GM23338 (cell line): ENCODE measurements at regions not wholly inside any gene's neighbourhood (a gene's known extent, or its start where the extent isn't known, plus 50 kb on each side); places are given as distances from the start of the nearest gene placed in this dataset.

Experiments used
- CREB1 ChIP-seq: fragments of 250-450 bp; sonication (Bioruptor Pico); IDR thresholded peaks from 2 replicates; pipeline ENCODE4 v1.5.0; 2020; ENCODE audit warnings: low read depth, mild to moderate bottlenecking, moderate library complexity
- CTCF ChIP-seq, 2 experiments: fragments of 200-600 bp in 1 of 2; sonication (generic) in 1 of 2; conservative IDR thresholded peaks; 2 replicates each; pipeline versions ENCODE4 v1.5.1 to v1.6.1; 2016 to 2017; ENCODE audit warnings: antibody characterized with exemption in 2 of 2, low read depth in 2 of 2, mild to moderate bottlenecking in 2 of 2, moderate library complexity in 1 of 2
- ETS1 ChIP-seq: IDR thresholded peaks from 2 replicates; pipeline ENCODE4 v1.6.1; 2016; ENCODE audit warnings: antibody characterized with exemption
- EZH2 ChIP-seq: fragments of 200-600 bp; sonication (generic); IDR thresholded peaks from one replicate; pipeline ENCODE4 v1.8.0; 2017; ENCODE audit warnings: antibody characterized with exemption, mild to moderate bottlenecking, low read depth; ENCODE audit not compliant: unreplicated experiment
- EZH2phosphoT487 ChIP-seq: fragments of 200-600 bp; sonication (generic); IDR thresholded peaks from one replicate; pipeline ENCODE4 v1.8.1; 2018; ENCODE audit warnings: antibody characterized with exemption; ENCODE audit not compliant: unreplicated experiment
- JUNB ChIP-seq: IDR thresholded peaks from one replicate; pipeline ENCODE4 v1.6.1; 2016; ENCODE audit warnings: antibody characterized with exemption; ENCODE audit not compliant: unreplicated experiment
- POLR2AphosphoS5 ChIP-seq: IDR thresholded peaks from 2 replicates; pipeline ENCODE4 v1.6.1; 2016; ENCODE audit warnings: antibody characterized with exemption, low read depth
- REST ChIP-seq: IDR thresholded peaks from one replicate; pipeline ENCODE4 v1.6.1; 2018; ENCODE audit warnings: antibody characterized with exemption; ENCODE audit not compliant: unreplicated experiment
- STAT1 ChIP-seq: IDR thresholded peaks from one replicate; pipeline ENCODE4 v1.6.1; 2016; ENCODE audit warnings: antibody characterized with exemption; ENCODE audit not compliant: unreplicated experiment
- ZNF114 ChIP-seq: fragments of 250-450 bp; sonication (Bioruptor Pico); IDR thresholded peaks from 2 replicates; pipeline ENCODE4 v1.5.0; 2020; ENCODE audit warnings: mild to moderate bottlenecking, moderate library complexity
- ZNF331 ChIP-seq: fragments of 250-450 bp; sonication (Bioruptor Pico); IDR thresholded peaks from 2 replicates; pipeline ENCODE4 v1.5.0; 2020; ENCODE audit warnings: low read depth, mild to moderate bottlenecking, moderate library complexity
- ZNF462 ChIP-seq: fragments of 250-450 bp; sonication (Bioruptor Pico); IDR thresholded peaks from 2 replicates; pipeline ENCODE4 v1.5.0; 2020; ENCODE audit warnings: mild to moderate bottlenecking, moderate library complexity

- TF ChIP-seq CTCF (conservative IDR thresholded peaks at IDR 0.05; ENCODE audit: low read depth in 2 of 2) (no peak), CREB1 (CRISPR knock-in tag) (no peak), EZH2phosphoT487 (no peak), EZH2 (no peak), POLR2AphosphoS5 (no peak), JUNB (no peak), ZNF462 (CRISPR knock-in tag) (no peak), REST (no peak), ZNF331 (CRISPR knock-in tag) (no peak), ZNF114 (no peak), STAT1 (no peak), ETS1 (no peak)
Observed at GRCh38 chr11:34721646-34722045, 100.8 kb downstream of the EHF start.
